CD4-positive, alpha-beta T cell (primary cell): ENCODE measurements at regions not wholly inside any gene's neighbourhood (a gene's known extent, or its start where the extent isn't known, plus 50 kb on each side); places are given as distances from the start of the nearest gene placed in this dataset.
A peak's percentile ranks its signal among the peaks of the same experiment; 100 is the strongest.
"Not testable (repeated sequence)": the region's sequence is repeated elsewhere in the genome, so short reads cannot be mapped to it uniquely, and the experiment has no call there.

Source experiments
- ATAC-seq: fragments of 200-7000 bp; cut with Tn5 transposase; one replicate; pipeline ENCODE4 v1.10.0; 2022; ENCODE audit warnings: mild to moderate bottlenecking; ENCODE audit not compliant: poor library complexity
- CTCF ChIA-PET: fragments of 350-600 bp; sonication (Branson Sonifier 250); formaldehyde crosslinking; loops from one replicate; lab custom pipeline; 2021; ENCODE audit warnings: antibody characterized with exemption, inconsistent platforms; lab: Charles Lee
- POLR2A ChIA-PET: fragments of 350-600 bp; sonication (Branson Sonifier 250); formaldehyde crosslinking; loops from one replicate; lab custom pipeline; 2021; ENCODE audit warnings: antibody characterized with exemption, inconsistent platforms; lab: Charles Lee
- DNase-seq, 14 experiments: peaks; one replicate each; pipeline ENCODE4 v3.0.0-alpha.2; 2013 to 2020; ENCODE audit warnings: mixed read lengths in 2 of 14
- H3K27ac ChIP-seq, 2 donors: one replicate each; pipeline versions ENCODE4 v1.5.1 to v1.7.0; 2013; ENCODE audit warnings: low read length in 2 of 2, low read depth in 1 of 2, mild to moderate bottlenecking in 1 of 2
- H3K27me3 ChIP-seq, 2 experiments: 1 replicate in 1 of 2; 2 replicates in 1 of 2; pipeline versions ENCODE4 v1.6.1 to v1.7.0; 2013; ENCODE audit warnings: low read length in 2 of 2, control low read depth in 1 of 2, mild to moderate bottlenecking in 1 of 2, moderate library complexity in 1 of 2; ENCODE audit not compliant: insufficient read depth in 2 of 2, control insufficient read depth in 1 of 2
- H3K36me3 ChIP-seq: one replicate; pipeline ENCODE4 v1.6.1; 2013; ENCODE audit warnings: low read length, control low read depth; ENCODE audit not compliant: insufficient read depth
- H3K4me1 ChIP-seq: one replicate; pipeline ENCODE4 v1.6.1; 2013; ENCODE audit warnings: low read length, control low read depth; ENCODE audit not compliant: insufficient read depth
- H3K4me3 ChIP-seq: one replicate; pipeline ENCODE4 v1.5.1; 2013; ENCODE audit warnings: mild to moderate bottlenecking, low read length, moderate library complexity
- H3K9me3 ChIP-seq, 2 experiments: 1 replicate in 1 of 2; 2 replicates in 1 of 2; pipeline versions ENCODE4 v1.6.1 to v1.7.0; 2013; ENCODE audit warnings: low read length in 2 of 2, mild to moderate bottlenecking in 2 of 2, control low read depth in 1 of 2, moderate library complexity in 1 of 2; ENCODE audit not compliant: control insufficient read depth in 1 of 2, insufficient read depth in 1 of 2
- H3K27ac Mint-ChIP-seq: one replicate; pipeline ENCODE4 v1.8.0; 2020; ENCODE audit warnings: mixed read lengths
- H3K27me3 Mint-ChIP-seq: one replicate; pipeline ENCODE4 v1.8.0; 2021; ENCODE audit warnings: mixed read lengths
- H3K36me3 Mint-ChIP-seq: one replicate; pipeline ENCODE4 v1.8.0; 2021; ENCODE audit warnings: low read depth, mixed read lengths
- H3K4me1 Mint-ChIP-seq: one replicate; pipeline ENCODE4 v1.8.0; 2021; ENCODE audit warnings: low read depth, mixed read lengths
- H3K4me3 Mint-ChIP-seq: one replicate; pipeline ENCODE4 v1.8.0; 2020; ENCODE audit warnings: mild to moderate bottlenecking, mixed read lengths
- H3K9me3 Mint-ChIP-seq: one replicate; pipeline ENCODE4 v1.8.0; 2020; ENCODE audit warnings: mixed read lengths
- intact Hi-C, 2 experiments: fragments of 100-400 bp; cut with DNase I in 1 of 2; cut with micrococcal nuclease in 1 of 2; formaldehyde crosslinking; loops; one replicate each; pipeline versions ENCODE4 v1.15.1 to v1.9.0; 2023 to 2025; cut with DNase I, micrococcal nuclease
- TF ChIP-seq, protein P1 (sequence below): fragments of 200-600 bp; IDR thresholded peaks from one replicate; pipeline ENCODE4 v1.8.0; 2022; ENCODE audit warnings: antibody characterized with exemption, mild to moderate bottlenecking

DNA sequence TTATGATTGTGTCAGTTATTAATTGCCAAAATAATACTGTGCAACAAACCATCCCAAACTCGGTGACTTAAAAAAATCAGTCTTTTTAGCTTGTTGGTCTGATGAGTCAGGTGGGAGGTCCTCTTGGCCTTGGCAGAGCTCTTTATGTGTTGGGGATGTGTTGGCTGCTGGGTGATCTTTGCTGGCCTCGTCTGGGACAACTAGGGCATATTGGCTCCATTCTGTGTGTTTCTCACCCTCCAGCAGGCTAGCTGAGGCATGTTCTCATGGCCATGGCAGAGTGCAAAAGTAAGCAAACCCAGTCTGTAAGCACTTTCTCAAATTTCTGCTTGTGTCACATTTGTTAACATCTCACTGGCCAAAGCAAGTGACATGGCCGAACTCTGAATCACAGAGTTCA is 251.6 kb downstream of the RPLP1 start:
- ChIA-PET POLR2A (no interaction called here), CTCF (interaction anchor here (0.9 kb wide), 1 partner anchor 24 kb away, joined by 3 read pairs; no protein-coding TSS in a partner anchor)
- no peak overlapping the region for H3K27ac Mint-ChIP-seq
- Histone ChIP-seq H3K4me3 (no peak overlapping the region), H3K36me3 (no peaks in the 10 kb centered on the region), H3K9me3 (peaks cover 0 to 15% of the 10 kb centered on the region in 2 experiments), H3K27me3 (no peaks in the 10 kb centered on the region), H3K27ac (no peak overlapping the region), H3K4me1 (no peaks in the 10 kb centered on the region)
- no peaks in the 10 kb centered on the region for H3K4me1 Mint-ChIP-seq
- intact Hi-C loops, result no loop called here
- ATAC-seq, result no peak
- no peak overlapping the region for H3K4me3 Mint-ChIP-seq
- TF ChIP-seq, protein P1, sequence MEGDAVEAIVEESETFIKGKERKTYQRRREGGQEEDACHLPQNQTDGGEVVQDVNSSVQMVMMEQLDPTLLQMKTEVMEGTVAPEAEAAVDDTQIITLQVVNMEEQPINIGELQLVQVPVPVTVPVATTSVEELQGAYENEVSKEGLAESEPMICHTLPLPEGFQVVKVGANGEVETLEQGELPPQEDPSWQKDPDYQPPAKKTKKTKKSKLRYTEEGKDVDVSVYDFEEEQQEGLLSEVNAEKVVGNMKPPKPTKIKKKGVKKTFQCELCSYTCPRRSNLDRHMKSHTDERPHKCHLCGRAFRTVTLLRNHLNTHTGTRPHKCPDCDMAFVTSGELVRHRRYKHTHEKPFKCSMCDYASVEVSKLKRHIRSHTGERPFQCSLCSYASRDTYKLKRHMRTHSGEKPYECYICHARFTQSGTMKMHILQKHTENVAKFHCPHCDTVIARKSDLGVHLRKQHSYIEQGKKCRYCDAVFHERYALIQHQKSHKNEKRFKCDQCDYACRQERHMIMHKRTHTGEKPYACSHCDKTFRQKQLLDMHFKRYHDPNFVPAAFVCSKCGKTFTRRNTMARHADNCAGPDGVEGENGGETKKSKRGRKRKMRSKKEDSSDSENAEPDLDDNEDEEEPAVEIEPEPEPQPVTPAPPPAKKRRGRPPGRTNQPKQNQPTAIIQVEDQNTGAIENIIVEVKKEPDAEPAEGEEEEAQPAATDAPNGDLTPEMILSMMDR, result no peak
- peaks cover 5% of the 10 kb centered on the region for H3K9me3 Mint-ChIP-seq
- DNase-seq, result no peak
- no peaks in the 10 kb centered on the region for H3K27me3 Mint-ChIP-seq
- no peaks in the 10 kb centered on the region for H3K36me3 Mint-ChIP-seq

DNA sequence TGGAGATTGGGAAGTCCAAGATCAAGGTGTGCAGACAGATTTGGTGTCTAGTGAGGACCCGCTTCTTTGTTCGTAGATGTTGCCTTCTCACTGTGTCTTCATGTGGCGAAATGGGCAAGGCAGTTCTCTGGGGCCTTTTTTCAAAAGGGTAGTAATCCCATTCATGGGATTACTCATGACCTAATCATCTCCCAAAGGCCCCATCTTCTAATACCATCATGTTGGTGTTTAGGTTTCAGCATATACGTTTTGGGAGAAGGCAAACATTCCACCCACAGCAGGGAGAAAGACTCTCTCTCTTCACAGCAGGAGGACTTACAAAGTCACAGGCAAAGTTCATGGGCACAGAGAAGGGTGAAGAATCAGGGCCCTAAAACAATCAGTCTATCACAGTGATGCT is 252.1 kb downstream of the RPLP1 start:
- Histone ChIP-seq H3K27ac (no peak overlapping the region), H3K9me3 (peaks cover 0 to 15% of the 10 kb centered on the region in 2 experiments), H3K27me3 (no peaks in the 10 kb centered on the region), H3K4me3 (no peak overlapping the region), H3K36me3 (no peaks in the 10 kb centered on the region), H3K4me1 (no peaks in the 10 kb centered on the region)
- TF ChIP-seq, protein P1, result no peak
- Mint-ChIP-seq H3K4me1 (no peaks in the 10 kb centered on the region), H3K27ac (no peak overlapping the region), H3K36me3 (peaks cover 3% of the 10 kb centered on the region), H3K27me3 (no peaks in the 10 kb centered on the region), H3K9me3 (peaks cover 8% of the 10 kb centered on the region), H3K4me3 (no peak overlapping the region)
- intact Hi-C loops, result loop anchor here in 1 of 2 experiments (5.0 kb wide), 1 partner anchor 558 kb away; no protein-coding TSS in a partner anchor
- DNase-seq (no peak), ATAC-seq (no peak)
- ChIA-PET CTCF (interaction anchor here (0.9 kb wide), 1 partner anchor 25 kb away, joined by 3 read pairs; no protein-coding TSS in a partner anchor), POLR2A (no interaction called here)

GRCh38 chr15:69706353-69707097 is 253.9 kb downstream of the RPLP1 start:
- Mint-ChIP-seq H3K36me3 (peaks cover 4% of the 10 kb centered on the region), H3K9me3 (peaks cover 8% of the 10 kb centered on the region), H3K4me3 (no peak overlapping the region), H3K27ac (no peak overlapping the region), H3K4me1 (no peaks in the 10 kb centered on the region), H3K27me3 (no peaks in the 10 kb centered on the region)
- POLR2A ChIA-PET, result no interaction called here
- ATAC-seq (no peak), DNase-seq (no peak)
- Histone ChIP-seq H3K36me3 (no peaks in the 10 kb centered on the region), H3K4me3 (no peak overlapping the region), H3K4me1 (peaks cover 5% of the 10 kb centered on the region), H3K27ac (no peak overlapping the region), H3K9me3 (peaks cover 0 to 19% of the 10 kb centered on the region in 2 experiments), H3K27me3 (no peaks in the 10 kb centered on the region)
- CTCF ChIA-PET, result no interaction called here
- TF ChIP-seq, protein P1, result no peak
- intact Hi-C loops, result loop anchor here in 1 of 2 experiments (5.0 kb wide), 1 partner anchor 556 kb away; no protein-coding TSS in a partner anchor

DNA sequence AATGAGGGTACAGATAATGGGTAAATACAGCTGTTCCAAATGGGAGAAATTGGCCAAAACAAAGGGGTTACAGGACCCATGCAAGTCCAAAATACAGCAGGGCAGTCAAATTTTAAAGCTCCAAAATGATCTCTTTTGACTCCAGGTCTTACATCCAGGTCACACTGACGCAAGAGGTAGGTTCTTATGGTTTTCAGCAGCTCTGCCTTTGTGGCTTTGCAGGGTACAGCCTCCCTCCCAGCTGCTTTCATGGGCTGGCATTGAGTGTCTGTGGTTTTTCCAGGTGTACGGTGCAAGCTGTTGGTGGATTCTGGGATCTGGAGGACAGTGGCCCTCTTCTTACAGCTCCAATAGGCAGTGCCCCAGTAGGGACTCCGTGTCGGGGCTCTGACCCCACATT is 254.6 kb downstream of the RPLP1 start:
- peaks cover 0 to 19% of the 10 kb centered on the region in 2 experiments for H3K9me3 ChIP-seq
- H3K4me3 ChIP-seq, H3K36me3 Mint-ChIP-seq, H3K4me3 Mint-ChIP-seq, H3K27ac ChIP-seq, H3K9me3 Mint-ChIP-seq, H3K4me1 Mint-ChIP-seq, H3K27ac Mint-ChIP-seq, CTCF ChIA-PET, ATAC-seq, H3K36me3 ChIP-seq, H3K27me3 Mint-ChIP-seq, POLR2A ChIA-PET, H3K27me3 ChIP-seq, H3K4me1 ChIP-seq: not testable (repeated sequence)
- peak in 1 of 14 experiments; percentile 21 for DNase-seq
- intact Hi-C loops, result loop anchor here in 1 of 2 experiments (5.0 kb wide), 1 partner anchor 555 kb away; no protein-coding TSS in a partner anchor

DNA sequence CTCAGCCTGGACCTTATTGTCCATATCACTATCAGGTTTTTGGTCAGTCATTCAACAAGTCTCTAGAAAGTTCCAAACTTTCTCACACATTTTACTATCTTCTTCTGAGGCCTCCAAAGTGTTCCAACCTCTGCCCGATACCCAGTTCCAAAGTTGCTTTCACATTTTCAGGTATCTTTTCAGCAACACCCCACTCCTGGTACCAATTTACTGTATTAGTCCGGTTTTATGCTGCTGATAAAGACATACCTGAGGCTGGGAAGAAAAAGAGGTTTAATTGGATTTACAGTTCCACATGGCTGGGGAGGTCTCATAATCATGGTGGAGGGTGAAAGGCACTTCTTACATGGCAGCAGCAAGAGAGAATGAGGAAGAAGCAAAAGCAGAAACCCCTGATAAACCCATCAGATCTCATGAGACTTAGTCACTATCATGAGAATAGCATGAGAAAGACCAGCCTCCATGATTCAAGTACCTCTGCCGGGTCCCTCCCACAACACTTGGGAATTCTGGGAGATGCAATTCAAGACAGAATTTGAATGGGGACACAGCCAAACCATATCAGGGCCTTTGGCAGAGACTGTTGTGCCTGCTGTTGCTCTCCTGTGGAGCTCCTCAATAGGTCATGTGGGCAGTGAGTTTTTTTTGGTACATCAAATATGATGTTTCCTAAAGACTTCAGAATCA is 256.0 kb downstream of the RPLP1 start:
- H3K4me1 Mint-ChIP-seq, result peaks cover 11% of the 10 kb centered on the region
- H3K27ac Mint-ChIP-seq, ATAC-seq, H3K4me3 ChIP-seq, H3K9me3 Mint-ChIP-seq, POLR2A ChIA-PET, H3K36me3 ChIP-seq, H3K27me3 Mint-ChIP-seq, DNase-seq, H3K27me3 ChIP-seq, CTCF ChIA-PET, H3K27ac ChIP-seq, H3K4me3 Mint-ChIP-seq, H3K36me3 Mint-ChIP-seq: not testable (repeated sequence)
- Histone ChIP-seq H3K9me3 (peaks cover 0 to 19% of the 10 kb centered on the region in 2 experiments), H3K4me1 (peaks cover 20% of the 10 kb centered on the region)
- intact Hi-C loops, result loop anchor here in 1 of 2 experiments (5.0 kb wide), 1 partner anchor 554 kb away; no protein-coding TSS in a partner anchor
